Activated T-cell treated with anti-CD3 and anti-CD28 coated beads, Interleukin-2, amount 50 U/mL, for 1 hour (primary cell): ENCODE measurements at regions not wholly inside any gene's neighbourhood (a gene's known extent, or its start where the extent isn't known, plus 50 kb on each side); places are given as distances from the start of the nearest gene placed in this dataset.
A peak's percentile ranks its signal among the peaks of the same experiment; 100 is the strongest.
"Not testable (repeated sequence)": the region's sequence is repeated elsewhere in the genome, so short reads cannot be mapped to it uniquely, and the experiment has no call there.

Experiments
- DNase-seq: peaks from one replicate; pipeline ENCODE4 v3.0.0-alpha.2; 2020

DNA sequence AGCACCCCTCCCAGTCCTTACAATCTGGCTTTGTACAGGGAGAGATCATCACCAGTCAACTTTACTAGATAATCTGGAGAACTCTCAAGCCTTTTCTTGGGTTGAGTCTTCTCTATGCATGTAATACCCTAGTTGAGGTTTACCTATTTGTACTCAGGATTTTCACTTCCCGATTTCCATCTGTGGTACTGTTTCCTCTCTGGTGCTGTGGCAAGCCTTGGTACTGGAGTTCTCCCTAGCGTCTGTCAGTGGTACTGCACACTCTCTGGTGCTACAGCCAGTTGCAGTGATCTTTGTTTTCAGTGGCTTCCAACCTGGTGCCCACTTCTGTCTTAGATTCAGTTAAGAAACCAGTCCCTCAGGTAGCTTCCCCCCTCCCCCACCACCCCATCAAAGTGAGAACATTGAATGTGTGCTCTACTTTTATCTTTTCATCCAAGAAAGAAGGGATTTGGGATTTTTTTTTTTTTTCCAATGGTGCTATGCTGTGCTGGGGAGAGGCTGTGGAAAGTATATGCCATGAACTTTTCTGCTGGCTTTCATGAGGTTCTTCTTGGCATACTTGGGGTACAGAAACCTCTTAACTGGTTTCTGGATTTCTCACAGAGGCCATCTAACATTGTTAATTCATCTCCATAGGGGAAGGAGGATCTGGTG is 69.4 kb upstream of the EVL start:
- DNase-seq: peak; percentile 58

GRCh38 chr14:99996951-99997571 is 68.2 kb upstream of the EVL start:
- DNase-seq: no peak

GRCh38 chr14:100000398-100000797 is 64.8 kb upstream of the EVL start:
- DNase-seq: not testable (repeated sequence)

GRCh38 chr14:100004392-100004791 is 60.8 kb upstream of the EVL start:
- no peak for DNase-seq

- DNase-seq: no peak
Measured at GRCh38 chr14:100007254-100007653, 58.0 kb upstream of the EVL start.

- DNase-seq: not testable (repeated sequence)
Measured at GRCh38 chr14:100009802-100010201, 55.4 kb upstream of the EVL start.

GRCh38 chr14:100010679-100011078 is 54.5 kb upstream of the EVL start:
- no peak for DNase-seq

- no peak for DNase-seq
Measured at GRCh38 chr14:100011628-100012325, 53.4 kb upstream of the EVL start.

DNA sequence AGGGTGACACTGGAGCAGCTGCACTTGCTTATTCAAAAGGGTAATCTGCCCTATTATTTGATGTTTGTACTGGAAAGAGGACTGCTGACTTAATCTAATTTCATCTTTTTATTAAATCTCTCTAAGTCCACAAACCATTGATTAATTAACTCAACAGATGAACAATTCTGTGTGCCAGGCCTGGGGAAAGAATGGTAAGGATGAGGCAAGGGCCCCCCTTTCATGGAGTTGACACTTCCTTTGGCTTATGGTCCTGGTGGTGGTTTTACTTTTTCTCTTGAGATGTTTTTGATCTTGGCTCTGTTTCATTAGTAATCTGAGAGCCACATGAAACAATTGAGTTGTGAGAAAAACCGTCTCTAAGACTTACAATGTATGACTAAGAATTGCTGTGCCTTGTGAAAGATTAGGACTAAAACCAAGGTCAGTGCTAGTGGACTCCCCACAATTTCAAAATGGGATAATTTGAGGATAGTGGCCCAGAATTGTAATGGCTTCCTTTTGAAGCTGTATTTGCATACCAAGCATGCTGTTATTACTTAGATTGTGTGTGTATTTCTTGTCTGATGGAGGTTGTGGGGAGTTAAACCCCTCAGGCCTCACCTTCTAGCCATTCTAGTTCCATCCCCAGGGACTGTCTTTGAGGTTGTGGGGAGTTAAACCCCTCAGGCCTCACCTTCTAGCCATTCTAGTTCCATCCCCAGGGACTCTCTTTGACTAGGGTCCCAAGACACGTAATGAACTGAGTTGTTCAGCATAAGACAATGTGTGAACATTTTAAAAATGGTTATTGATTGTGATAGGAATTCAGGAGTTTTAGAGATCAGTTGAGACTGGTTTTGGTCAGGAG is 52.5 kb upstream of the EVL start:
- DNase-seq: no peak

- DNase-seq: no peak
Measured at GRCh38 chr14:100015251-100015655, 50.0 kb upstream of the EVL start.
